GM20431 (cell line): ENCODE measurements at regions not wholly inside any gene's neighbourhood (a gene's known extent, or its start where the extent isn't known, plus 50 kb on each side); places are given as distances from the start of the nearest gene placed in this dataset.

ENCODE experiments used
- in situ Hi-C: fragments of 300-500 bp; cut with MseI, MboI; formaldehyde crosslinking; loops from one replicate; pipeline ENCODE4 v1.15.0; 2020; ENCODE audit warnings: low sequenced_read_pairs; ENCODE audit not compliant: unreplicated experiment

DNA sequence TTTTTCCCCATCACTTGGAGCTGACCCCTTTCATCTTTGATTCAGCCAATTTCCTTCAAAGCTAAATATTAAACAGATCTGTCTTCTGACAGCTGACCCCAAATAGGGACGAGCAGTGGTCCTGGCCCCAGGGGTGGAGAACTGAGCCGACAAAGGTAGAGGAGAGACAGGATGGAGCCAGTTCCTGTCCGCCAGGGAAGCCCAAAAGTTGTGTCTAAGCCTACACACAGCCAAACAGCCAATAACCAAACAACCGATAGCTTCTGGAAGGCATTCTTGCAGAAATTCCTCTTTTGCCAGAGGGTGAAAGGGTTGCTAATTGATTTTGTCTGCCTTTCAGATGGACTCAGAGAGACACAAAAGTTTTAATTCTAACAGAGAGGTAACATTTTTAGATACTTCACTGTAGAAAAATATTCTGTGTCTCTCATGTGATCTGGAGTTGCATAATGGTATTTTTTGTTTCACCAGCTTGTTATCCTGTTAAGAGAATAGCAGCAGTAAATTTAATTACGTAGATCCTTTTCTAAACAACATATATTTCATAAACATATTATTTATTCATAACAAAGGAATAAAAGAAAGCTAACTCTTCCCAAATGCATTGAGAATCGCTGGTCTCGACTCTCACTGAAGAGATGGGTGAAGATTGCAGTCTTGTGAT, 161.7 kb upstream of the LYZL1 start:
- in situ Hi-C loops = no loop called here

DNA sequence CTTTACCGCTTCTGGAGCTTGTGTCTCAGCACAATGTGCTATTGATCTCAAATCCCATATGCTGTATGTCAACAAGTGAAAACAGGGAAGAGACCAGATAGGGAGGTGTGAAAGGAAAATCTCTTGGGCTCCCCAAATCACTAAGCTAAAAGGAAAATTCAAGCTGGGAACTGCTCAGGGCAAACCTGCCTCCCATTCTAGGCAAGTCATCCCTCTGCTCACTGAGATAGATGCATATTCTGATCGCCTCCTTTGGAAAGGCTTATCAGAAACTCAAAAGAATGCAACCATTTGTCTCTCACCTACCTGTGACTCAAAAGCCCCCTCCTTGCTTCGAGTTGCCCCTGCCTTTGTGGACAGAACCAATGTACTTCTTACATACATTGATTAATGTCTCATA, 161.1 kb upstream of the LYZL1 start:
- in situ Hi-C loops = no loop called here

DNA sequence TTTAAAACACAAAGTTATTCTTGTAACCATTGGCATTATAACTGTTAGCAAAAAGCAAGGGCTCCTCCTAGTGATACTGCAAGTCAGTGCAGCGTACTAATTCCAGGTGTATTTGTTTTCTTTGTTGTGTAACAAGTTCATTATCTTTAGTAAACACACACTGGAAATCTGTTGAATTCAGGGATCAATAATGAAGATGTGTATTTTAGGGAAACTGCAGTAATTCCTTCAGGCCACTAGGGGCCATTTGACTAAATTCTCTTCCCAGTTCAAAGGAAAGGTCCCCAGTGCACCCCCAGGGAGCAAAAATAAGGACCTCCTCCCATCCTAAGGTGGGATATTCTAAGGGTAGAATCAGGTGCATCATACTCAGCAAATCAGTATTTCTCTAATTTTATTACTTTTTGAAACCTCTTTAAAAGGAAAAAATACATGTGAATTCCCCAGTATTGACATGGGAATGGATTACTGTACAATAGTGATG, 158.6 kb upstream of the LYZL1 start:
- in situ Hi-C loops = no loop called here

DNA sequence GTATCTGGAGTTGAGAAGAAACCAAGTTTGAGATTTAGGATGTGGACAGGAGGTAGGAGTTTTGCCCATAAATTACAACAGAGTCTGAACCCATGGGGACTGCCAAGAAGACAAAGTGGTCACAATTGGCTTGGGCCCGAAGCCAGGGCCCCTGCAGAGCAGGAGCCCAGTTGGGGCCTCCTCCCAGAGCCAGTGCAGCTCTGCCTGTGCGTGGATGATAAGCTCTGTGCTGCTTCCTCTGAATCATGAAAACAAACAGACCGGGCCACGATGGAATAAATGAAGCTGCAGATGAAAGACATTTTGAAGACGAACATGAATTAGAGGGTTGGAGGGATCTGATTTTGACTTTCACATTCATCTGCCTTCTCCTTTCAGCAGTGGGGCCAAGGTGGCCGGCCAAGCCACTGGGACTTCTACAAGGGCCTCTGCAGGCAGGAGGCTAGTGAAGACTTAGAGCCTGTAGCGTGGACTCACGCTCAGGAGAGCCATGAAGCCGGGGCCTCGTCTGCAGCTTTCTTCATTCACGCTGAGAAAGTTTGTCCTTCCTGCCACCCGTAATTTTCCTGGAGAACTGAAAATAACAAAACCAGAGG, 156.8 kb upstream of the LYZL1 start:
- in situ Hi-C loops = no loop called here

DNA sequence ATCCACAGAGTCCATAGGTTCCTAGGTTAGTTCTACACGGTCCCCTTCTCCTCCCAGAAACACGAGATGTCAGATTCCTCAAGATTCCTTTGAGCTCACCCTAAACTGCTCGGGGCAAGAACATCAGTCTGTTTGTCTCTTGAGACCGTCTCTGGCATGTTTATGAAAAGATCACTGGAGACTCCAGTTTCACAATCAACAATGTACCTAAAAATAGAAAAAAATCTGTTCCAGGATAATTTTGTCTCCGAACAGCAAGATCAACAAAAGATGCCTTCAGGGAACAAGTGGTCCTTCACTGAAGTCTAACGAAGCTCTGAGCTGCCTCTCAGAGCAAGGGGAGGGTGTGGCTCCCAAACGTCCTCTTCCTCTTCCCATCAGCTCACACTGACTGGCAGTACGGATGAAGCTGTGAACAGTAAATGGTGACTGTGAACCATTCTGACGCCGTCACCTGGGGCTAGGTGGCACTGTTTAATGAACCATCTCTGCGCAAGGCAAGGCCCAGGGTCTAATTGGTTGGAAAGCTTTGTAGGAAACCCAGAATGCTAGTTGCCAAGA, 156.2 kb upstream of the LYZL1 start:
- in situ Hi-C loops = no loop called here

DNA sequence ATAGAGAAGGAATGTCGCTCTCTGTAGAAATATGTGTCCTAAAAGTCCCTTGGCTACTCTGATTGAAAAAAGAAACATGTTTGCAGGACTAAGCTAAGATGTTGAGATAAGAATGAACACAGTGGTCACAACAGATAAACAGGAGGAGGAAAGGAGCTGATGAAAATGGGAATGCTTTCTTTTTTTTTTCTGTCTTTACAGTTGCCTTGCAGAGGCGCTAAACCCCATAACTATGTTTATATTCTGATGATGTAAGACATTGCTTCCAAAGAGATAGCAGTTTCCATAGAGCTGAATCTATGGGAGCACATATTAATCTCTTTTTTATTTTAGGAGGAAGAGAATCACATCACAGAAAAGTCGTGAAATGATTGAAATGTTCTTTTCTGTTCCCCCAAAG, 153.5 kb upstream of the LYZL1 start:
- in situ Hi-C loops = no loop called here

DNA sequence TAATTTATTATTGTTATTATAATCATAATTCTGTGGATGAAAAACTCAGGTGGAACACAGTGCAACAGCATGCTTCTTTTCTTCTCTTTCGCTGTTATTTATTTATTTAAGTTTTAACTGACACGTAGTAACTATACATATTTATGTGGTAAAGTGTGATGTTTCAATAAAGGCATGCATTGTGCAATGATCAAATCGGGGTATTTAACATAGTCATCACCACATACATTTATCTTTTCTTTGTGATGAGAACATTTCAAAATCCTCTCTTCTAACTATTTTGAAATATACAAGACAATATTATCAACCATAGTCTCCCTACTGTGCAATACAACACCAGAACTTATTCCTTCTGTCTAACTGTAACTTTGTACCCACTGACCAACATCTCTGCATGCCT, 152.5 kb upstream of the LYZL1 start:
- in situ Hi-C loops = no loop called here

DNA sequence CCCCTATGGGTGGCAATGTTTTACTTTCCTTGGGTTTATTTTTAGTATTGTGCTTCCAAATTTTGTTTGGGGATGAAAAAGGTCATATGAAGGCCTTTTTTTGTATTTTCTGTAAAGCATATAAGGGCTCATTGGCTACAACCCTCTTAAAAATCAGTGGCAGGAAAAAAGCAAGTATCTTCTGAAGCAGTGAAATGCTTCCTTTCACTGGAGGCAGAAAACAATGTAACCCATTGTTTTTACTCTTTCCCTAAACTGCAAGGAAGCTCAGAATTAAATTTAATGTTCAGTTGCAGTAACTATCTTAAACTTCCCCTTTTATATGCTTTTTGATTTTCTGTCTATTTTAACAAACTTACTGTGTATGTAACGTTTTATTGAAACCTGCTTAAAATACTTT, 148.7 kb upstream of the LYZL1 start:
- in situ Hi-C loops = no loop called here

DNA sequence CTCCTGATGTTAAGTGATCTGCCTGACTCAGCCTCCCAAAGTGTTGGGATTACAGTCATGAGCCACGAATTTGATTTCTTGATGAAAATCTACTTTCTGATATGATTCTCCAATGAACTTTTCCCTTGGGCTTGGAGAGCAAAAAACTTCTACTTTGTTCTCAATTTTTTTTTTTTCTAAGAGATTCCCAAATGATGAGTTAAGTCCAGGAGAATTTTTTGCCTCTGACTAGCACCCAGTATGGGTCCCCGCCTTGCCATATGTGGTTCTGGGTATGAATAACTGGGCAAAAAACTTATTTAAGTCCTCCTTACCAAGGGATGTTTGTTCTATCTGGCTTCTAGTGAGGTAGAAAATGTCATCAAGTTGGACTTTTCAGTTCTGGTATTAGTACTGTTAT, 147.9 kb upstream of the LYZL1 start:
- in situ Hi-C loops = no loop called here

DNA sequence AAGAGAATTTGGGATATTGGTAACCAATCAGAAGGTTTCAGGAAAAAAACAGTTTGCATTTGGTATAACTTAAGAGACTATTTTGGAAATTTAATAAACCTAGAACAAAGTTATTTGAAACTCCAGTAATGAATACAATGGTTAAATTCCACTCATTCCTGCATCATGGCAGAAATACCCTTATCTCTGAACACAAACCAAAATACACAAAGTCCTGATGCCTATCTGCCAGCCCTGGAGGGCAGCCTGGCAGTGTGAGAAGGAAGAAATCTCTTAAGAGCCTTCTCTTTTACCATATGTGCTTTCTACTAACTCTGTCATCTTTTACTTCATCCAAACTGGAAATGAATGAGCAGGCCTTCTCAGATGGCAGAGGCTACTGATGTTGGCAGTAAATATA, 147.1 kb upstream of the LYZL1 start:
- in situ Hi-C loops = no loop called here

DNA sequence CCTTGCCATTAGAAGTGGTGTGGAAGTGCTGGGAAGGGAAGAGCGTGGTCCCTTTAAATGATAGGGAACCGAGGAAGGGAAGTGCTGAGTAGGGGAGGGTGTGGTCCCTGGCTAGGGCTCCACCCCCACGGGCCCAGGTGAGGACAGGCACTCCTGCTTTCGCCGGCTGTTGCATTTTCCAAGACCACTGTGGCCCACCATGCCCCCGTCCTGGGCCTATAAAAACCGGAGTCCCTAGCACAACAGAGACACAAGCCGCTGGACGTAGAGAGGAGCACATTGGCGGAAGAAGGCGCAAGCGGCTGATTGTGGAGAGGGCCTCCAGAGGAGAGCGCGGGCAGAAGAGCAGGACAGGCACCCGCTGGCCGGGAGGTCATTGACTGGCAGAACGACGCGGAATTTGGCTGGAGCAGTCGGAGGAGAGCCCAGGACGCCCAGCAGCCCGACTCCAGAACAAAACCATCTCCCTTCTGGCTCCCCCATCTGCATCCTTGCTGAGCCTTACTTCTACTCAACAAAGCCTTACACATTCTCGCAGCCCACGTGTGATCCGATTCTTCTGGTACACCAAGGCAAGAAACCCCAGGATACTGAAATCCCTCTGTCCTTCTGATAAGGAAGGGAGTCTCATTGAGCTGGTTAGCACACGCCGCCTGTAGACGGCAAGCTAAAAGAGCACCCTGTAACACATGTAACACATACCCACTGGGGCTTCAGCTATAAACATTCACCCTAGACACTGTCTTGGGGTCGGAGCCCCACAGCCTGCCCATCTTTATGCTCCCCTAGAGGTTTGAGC, 146.2 kb upstream of the LYZL1 start:
- in situ Hi-C loops = no loop called here

DNA sequence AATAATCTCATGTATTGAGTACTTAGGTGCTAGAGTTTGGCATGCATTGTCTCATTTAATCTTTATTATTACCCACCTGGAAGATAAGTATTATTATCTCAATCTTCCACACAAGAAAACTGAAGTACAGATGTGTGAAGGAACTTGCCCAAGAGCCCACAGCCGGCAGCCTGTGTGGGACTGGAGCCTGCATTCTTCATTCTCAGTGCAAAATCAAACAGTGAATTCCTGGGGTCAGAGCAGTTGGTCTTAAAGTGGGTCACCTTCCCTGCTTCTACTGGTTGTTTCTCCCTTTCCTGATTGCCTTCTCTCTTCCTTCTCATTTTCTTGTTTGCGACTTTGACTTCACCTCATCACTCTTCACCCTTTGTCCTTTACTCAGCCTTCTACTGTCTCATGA, 144.7 kb upstream of the LYZL1 start:
- in situ Hi-C loops = no loop called here

DNA sequence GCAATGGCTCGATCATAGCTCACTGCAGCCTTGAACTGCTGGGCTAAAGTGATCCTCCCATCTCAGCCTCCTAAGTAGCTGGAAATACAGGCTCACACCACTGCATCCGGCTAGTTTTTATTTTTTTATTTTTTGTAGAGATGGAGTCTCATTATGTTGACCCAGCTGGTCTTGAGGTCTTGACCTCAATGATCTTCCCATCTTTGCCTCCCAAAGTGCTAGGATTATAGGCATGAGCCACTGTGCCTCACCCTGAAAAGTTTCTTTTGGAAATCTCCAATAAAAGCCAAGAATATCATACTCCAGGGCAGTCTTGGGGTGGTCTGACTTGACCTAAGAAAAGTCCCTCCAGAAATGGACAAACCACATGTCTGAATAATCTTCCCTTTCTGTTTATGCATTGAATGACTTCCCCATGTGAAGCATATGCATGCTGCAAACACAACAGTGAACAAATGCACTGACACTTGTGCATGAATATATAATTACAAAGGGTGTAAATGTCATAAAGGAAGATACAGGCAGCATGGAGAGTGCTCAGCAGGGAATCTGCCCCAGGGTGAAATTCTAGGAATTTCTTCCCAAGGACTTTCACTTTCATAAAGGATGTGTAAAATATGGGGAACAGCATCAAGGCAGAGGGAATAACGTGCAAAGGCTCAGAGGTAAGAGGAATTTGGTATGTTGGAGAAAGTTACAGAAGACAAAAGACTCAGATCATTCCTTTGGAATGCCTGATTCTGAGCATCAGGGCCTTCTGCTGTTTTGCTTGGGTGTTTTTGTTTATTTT, 142.4 kb upstream of the LYZL1 start:
- in situ Hi-C loops = no loop called here

DNA sequence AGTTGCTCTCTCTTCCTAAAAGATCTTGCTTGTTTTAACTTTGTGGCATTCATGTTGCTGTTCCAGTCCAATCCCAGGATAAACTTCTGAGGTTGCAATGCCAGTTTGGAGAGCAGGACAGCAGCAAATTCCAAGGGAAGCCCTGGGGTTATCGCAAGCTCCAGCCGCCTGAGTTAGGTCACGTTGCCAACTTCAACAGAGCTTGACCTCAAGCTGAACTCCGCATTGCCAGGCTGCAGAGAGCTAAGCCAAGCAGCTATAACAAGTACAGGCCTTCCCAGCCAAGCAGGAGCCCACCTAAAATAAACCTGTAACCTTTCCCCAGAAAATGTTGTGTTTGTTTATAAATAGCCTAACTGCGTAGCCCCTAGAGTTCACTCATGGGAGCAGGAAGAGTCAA, 138.9 kb upstream of the LYZL1 start:
- in situ Hi-C loops = no loop called here

DNA sequence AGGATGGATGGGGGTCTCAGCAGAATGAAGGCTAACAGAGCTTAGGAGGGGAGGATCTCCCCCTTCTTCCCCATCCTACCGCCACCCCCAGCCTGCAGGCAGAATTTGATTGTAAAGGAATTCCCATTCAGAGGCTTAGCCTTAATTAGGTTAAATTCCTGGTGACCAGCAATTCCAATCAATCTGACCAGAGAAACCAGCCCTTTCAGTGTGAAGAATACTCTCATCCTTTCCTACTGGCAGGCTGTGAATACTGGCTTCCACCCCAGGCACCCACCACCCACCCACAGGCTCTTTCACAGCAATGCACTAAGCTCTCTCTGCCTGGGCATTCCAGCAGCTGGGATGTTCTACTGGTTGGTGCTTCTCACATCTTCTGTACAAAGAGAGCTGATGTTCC, 137.9 kb upstream of the LYZL1 start:
- in situ Hi-C loops = no loop called here

DNA sequence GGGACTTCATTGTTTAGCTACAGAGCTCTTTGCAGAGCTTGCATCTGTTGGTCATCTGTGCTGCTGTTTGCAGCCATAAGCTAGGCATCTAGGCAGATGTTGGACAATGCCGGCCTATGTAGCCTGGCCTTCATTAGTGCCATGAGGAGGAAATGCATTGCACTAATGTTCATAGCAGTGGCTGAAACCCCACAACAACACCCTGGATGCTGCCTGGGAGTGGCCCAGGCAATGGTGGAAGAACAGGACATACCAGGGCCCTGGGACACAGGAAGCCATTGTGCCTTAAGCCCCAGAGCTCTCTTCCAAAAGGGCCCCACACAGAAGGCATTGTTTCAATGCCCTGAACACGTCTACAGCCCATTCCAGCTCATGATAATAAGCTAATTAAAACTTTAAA, 131.5 kb upstream of the LYZL1 start:
- in situ Hi-C loops = no loop called here

DNA sequence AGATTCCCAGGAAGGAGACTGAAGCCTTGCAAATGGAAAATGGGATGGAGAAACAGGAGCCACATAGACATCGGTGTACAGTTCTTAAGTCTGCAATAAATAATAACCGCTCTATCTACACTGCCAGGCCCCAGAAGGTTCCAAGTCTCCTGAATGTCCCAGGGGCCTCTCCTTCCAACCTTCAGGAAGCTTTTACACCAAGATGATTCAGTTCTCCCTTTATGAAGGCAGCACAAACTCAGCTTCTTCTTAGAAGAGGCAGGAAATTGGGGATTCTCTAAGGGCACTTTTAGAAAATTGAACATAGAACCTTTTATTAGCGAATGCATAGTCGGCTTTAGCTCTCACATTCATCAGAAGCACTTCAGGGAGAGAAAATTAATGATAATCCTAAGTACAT, 130.8 kb upstream of the LYZL1 start:
- in situ Hi-C loops = no loop called here

DNA sequence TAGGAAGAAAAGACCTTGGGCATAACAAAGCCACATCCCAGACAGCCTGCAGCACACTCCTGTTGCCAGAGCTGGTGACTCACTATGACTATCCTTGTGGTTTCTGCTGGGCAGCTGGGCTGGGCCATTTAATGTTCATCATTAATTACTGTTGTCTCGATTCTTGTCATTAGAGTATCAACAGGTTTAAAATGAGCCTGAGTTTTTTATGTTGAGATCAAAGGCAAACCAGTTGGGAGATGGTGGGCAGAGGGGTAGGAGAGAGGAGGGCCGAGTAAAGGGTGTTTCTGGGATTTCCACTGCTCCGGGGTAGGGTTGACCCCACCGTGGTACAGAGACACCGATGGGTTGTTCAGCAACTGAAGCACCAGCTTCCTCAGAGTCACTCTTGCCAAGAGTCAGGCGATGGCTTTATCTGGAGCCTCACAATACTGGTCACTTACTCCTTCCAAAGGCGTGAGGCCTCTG, 128.7 kb upstream of the LYZL1 start:
- in situ Hi-C loops = no loop called here

DNA sequence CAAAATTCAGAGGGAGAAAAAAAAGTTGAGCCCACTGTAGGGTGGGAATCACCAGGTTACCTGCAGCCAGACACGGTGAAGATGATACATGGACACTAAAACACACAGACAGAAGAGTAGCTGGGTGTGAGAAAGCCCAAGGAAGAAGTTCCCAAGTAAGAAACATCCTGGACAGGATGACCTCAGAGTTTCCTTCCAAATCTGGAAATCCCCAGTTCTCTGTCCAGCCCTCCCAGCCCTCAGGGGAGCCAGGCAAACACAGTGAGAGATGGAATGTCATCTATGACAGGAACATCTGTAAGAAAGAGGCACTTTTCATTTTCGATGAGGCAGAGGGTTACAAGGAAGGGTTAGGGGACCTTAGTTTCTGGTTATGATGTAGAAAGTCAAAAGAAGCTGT, 125.1 kb upstream of the LYZL1 start:
- in situ Hi-C loops = no loop called here

DNA sequence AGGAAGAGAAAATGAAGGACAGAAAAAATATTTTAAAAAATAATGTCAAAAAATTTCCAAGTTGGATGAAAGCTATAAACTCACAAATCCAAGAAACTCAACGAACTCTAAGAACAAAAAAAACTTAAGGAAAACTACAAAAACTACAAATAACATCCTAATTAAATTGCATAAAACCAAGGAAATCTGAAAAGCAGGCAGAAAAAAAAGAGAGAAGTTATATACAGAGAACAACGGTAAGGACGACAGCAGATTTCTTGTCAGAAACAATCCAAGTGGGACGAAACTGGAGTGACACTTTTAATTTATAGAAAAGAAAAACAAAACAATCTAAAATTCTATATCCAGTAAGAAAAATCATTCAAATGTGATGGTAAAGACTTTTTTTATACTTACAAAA, 122.2 kb upstream of the LYZL1 start:
- in situ Hi-C loops = no loop called here
